SK-N-SH treated with all-trans-retinoic acid at 6 μM for 48 hours (cell line): ENCODE measurements at regions not wholly inside any gene's neighbourhood (a gene's known extent, or its start where the extent isn't known, plus 50 kb on each side); places are given as distances from the start of the nearest gene placed in this dataset.

Experiments
- ATAC-seq: fragments of 200-7000 bp; cut with Tn5 transposase; 3 replicates; pipeline ENCODE4 v1.9.1; 2020; ENCODE audit warnings: mild to moderate bottlenecking, moderate library complexity
- ARNTL ChIP-seq: fragments of 450-650 bp; formaldehyde crosslinking; IDR thresholded peaks from 2 replicates; pipeline ENCODE4 v1.5.0; 2020; ENCODE audit warnings: low read depth, mild to moderate bottlenecking, moderate library complexity, borderline replicate concordance
- CREB5 ChIP-seq: fragments of 250-450 bp; sonication (Bioruptor Pico); IDR thresholded peaks from 2 replicates; pipeline ENCODE4 v1.5.1; 2020; ENCODE audit warnings: low read depth, mild to moderate bottlenecking, moderate library complexity
- CSRNP3 ChIP-seq: fragments of 250-450 bp; sonication (Bioruptor Pico); IDR thresholded peaks from 2 replicates; pipeline ENCODE4 v1.5.1; 2021; ENCODE audit warnings: mild to moderate bottlenecking, moderate library complexity
- ESRRG ChIP-seq: fragments of 250-450 bp; sonication (Bioruptor Pico); IDR thresholded peaks from 2 replicates; pipeline ENCODE4 v1.6.1; 2021; ENCODE audit warnings: mild to moderate bottlenecking
- GLIS3 ChIP-seq: fragments of 250-450 bp; sonication (Bioruptor Pico); IDR thresholded peaks from 2 replicates; pipeline ENCODE4 v1.5.0; 2020; ENCODE audit warnings: mild to moderate bottlenecking, moderate library complexity
- ISL1 ChIP-seq: fragments of 250-450 bp; sonication (Bioruptor Pico); IDR thresholded peaks from 2 replicates; pipeline ENCODE4 v2.1.2; 2022; ENCODE audit warnings: mild to moderate bottlenecking, moderate library complexity
- OSR1 ChIP-seq: fragments of 250-450 bp; sonication (Bioruptor Pico); IDR thresholded peaks from 2 replicates; pipeline ENCODE4 v1.8.0; 2022; ENCODE audit warnings: moderate library complexity, mild to moderate bottlenecking, inconsistent platforms
- PPARA ChIP-seq: fragments of 250-450 bp; sonication (Bioruptor Pico); IDR thresholded peaks from 2 replicates; pipeline ENCODE4 v1.5.0; 2020; ENCODE audit warnings: mild to moderate bottlenecking, borderline replicate concordance
- SNAI2 ChIP-seq: fragments of 250-450 bp; sonication (Bioruptor Pico); IDR thresholded peaks from 2 replicates; pipeline ENCODE4 v1.5.0; 2020; ENCODE audit warnings: mild to moderate bottlenecking, moderate library complexity
- TCF4 ChIP-seq: fragments of 250-450 bp; sonication (Bioruptor Pico); IDR thresholded peaks from 2 replicates; pipeline ENCODE4 v1.8.0; 2021; ENCODE audit warnings: mild to moderate bottlenecking, moderate library complexity, borderline replicate concordance
- TSHZ2 ChIP-seq: fragments of 250-450 bp; sonication (Bioruptor Pico); IDR thresholded peaks from 2 replicates; pipeline ENCODE4 v1.5.0; 2020; ENCODE audit warnings: mild to moderate bottlenecking, moderate library complexity
- ZC3H10 ChIP-seq: fragments of 250-450 bp; sonication (Bioruptor Pico); IDR thresholded peaks from 2 replicates; pipeline ENCODE4 v1.5.1; 2021; ENCODE audit warnings: mild to moderate bottlenecking, moderate library complexity
- ZFP3 ChIP-seq: fragments of 250-450 bp; sonication (Bioruptor Pico); IDR thresholded peaks from 2 replicates; pipeline ENCODE4 v1.5.0; 2020; ENCODE audit warnings: mild to moderate bottlenecking, moderate library complexity
- ZFP30 ChIP-seq: fragments of 450-650 bp; formaldehyde crosslinking; IDR thresholded peaks from 2 replicates; pipeline ENCODE4 v1.5.0; 2022; ENCODE audit warnings: mild to moderate bottlenecking, moderate library complexity
- ZNF565 ChIP-seq: fragments of 450-650 bp; formaldehyde crosslinking; conservative IDR thresholded peaks from 2 replicates; pipeline ENCODE4 v1.5.0; 2020; ENCODE audit warnings: low read depth, mild to moderate bottlenecking, moderate library complexity
- ZNF70 ChIP-seq: fragments of 450-650 bp; formaldehyde crosslinking; IDR thresholded peaks from 2 replicates; pipeline ENCODE4 v1.5.0; 2020; ENCODE audit warnings: mild to moderate bottlenecking, moderate library complexity
- ZNF8 ChIP-seq: fragments of 450-650 bp; formaldehyde crosslinking; IDR thresholded peaks from 2 replicates; pipeline ENCODE4 v1.5.0; 2020; ENCODE audit warnings: mild to moderate bottlenecking, moderate library complexity

GRCh38 chr10:117781216-117781831 is 238.8 kb downstream of the EMX2 start:
- no peak for TF ChIP-seq ZNF70 (CRISPR knock-in tag)
- ATAC-seq = no peak

- TF ChIP-seq ZFP30 (CRISPR knock-in tag) (no peak), ZFP3 (CRISPR knock-in tag) (no peak), SNAI2 (CRISPR knock-in tag) (no peak)
- TF ChIP-seq, all 23 proteins: peak for 0
- no peak for ATAC-seq
These were observed 239.7 kb downstream of the EMX2 start for GRCh38 chr10:117782276-117782675.

- ATAC-seq = no peak
- TF ChIP-seq CREB5 (CRISPR knock-in tag) (no peak), TSHZ2 (no peak), ISL1 (CRISPR knock-in tag) (no peak), ZFP30 (CRISPR knock-in tag) (no peak), ARNTL (CRISPR knock-in tag) (no peak), SNAI2 (CRISPR knock-in tag) (no peak), ZNF70 (CRISPR knock-in tag) (no peak), OSR1 (CRISPR knock-in tag) (no peak), PPARA (CRISPR knock-in tag) (no peak), ZNF8 (CRISPR knock-in tag) (no peak), TCF4 (CRISPR knock-in tag) (no peak), ZNF565 (no peak)
These were observed 241.3 kb downstream of the EMX2 start for GRCh38 chr10:117783698-117784395.

GRCh38 chr10:117784776-117785175 is 242.2 kb downstream of the EMX2 start:
- no peak for ATAC-seq
- no peak for TF ChIP-seq GLIS3 (CRISPR knock-in tag)
- TF ChIP-seq SNAI2 (CRISPR knock-in tag) = no peak
- no peak for TF ChIP-seq TCF4 (CRISPR knock-in tag)
- TF ChIP-seq ZC3H10 (CRISPR knock-in tag) = no peak
- no peak for TF ChIP-seq ARNTL (CRISPR knock-in tag)
- TF ChIP-seq ISL1 (CRISPR knock-in tag) = no peak
- no peak for TF ChIP-seq CSRNP3 (CRISPR knock-in tag)
- TF ChIP-seq, all 23 proteins: peak for 0

- TF ChIP-seq ESRRG (CRISPR knock-in tag) = no peak
- TF ChIP-seq CSRNP3 (CRISPR knock-in tag) = no peak
- no peak for TF ChIP-seq ZFP3 (CRISPR knock-in tag)
- no peak for TF ChIP-seq ARNTL (CRISPR knock-in tag)
- TF ChIP-seq ZNF8 (CRISPR knock-in tag) = no peak
- ATAC-seq = no peak
These were observed 246.4 kb downstream of the EMX2 start for GRCh38 chr10:117788911-117789310.
